ENCODE measurements at regions not wholly inside any gene's neighbourhood (a gene's known extent, or its start where the extent isn't known, plus 50 kb on each side); places are given as distances from the start of the nearest gene placed in this dataset.
A peak's percentile ranks its signal among the peaks of the same experiment; 100 is the strongest.

- no peak for DNase-seq
Observed at GRCh38 chr9:89655990-89656657, 51.3 kb downstream of the GADD45G start.

DNA sequence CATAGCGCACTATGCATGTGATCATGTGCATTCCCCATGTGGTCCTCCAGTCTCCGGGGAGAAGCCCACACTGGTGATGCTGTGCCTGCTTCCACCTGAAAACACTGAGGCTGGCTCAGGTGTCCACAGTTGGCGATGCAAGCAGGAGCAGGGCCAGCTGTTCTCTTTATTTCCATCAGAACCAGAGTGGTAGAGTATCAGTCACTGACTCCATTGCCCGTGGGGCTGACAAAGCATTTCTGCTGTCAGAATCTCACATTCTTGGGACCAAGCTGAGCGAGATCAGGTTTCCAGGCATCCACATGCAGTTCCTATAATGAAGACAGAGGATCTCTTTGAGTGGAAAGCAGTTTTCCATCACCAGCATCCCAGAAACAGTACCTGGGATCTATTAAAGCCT is 52.5 kb downstream of the GADD45G start:
- DNase-seq: no peak

DNA sequence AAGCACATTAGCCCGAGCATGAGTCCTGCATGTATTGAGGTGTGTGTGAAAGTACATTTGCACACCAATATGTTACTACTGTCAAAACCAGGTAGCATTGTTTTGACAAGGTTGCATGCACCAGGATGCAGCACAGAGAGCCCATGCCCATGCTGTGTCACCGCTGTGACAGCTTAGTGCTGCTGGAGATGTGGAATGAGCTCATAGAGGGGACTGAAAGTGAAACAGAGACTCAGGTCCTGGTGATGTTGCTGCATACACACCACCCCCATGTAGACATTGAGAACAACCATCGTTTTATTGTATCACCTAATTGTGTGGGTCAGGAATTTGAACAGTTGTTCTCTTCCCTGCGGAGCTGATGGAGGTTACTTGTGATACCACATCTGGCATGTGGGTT is 53.0 kb downstream of the GADD45G start:
- DNase-seq: no peak

DNA sequence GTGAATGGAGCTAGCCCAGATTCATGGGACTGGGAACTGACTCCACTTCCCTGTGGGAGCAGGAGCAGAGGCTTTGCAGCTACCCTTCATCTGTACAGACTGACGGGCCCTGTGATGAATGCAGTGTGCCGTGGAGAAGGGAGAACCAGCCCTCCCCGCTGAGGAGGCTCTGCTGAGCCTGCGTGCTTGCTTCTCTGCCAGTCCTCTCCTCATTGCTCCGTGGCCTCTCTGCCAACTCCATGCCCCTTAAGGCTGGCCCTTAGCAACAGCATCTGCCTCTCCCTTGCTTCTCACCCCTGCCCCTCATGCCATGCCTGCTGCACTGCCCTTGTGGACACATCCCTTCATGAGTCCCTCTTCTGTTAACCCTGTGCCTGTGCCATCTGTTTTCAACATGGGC is 53.6 kb downstream of the GADD45G start:
- DNase-seq: no peak

- DNase-seq: no peak
Observed at GRCh38 chr9:89658931-89659330, 54.1 kb downstream of the GADD45G start.

- DNase-seq: no peak
Observed at GRCh38 chr9:89659473-89659872, 54.7 kb downstream of the GADD45G start.

DNA sequence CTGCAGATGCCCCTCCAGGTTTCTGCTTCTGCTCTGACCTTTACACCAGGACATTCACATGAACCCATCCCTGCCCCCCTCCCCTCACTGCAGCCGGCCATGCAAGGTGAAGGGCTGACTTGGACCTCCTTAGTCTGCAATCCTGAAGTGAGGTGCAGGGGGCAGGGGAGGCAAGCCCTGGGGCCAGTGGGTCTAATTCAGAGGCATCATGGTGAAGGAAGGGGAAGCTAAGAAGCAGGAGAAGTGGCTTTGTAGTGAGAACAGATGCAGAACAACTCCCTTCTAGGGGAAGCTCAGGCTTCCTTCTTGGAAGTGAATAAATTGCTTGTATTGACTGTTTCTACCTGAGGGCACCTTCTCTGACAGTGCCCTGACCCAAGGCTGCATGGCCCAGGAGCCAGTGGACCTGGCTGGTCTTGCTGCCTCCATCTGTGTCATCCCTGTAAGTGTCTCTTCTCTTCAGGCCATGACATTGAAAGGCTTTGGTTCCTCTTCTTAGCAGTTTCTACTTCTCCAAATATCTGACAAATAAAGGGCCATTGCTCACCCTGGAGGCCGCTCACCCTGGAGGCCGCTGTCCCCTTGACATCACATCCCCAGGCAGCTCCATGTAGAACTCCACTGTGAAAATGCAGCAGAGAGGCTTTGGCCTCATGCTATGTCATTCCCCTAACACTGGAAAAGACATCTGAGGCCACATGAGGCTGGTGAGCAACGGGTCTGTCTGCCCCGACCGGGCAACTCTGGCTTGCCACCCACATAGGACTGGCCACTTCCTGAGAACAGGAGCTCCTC is 55.3 kb downstream of the GADD45G start:
- no peak for DNase-seq

- no peak for DNase-seq
Observed at GRCh38 chr9:89661391-89661949, 56.7 kb downstream of the GADD45G start.

GRCh38 chr9:89661956-89662717 is 57.3 kb downstream of the GADD45G start:
- peak; percentile 85 to 86 for DNase-seq

DNA sequence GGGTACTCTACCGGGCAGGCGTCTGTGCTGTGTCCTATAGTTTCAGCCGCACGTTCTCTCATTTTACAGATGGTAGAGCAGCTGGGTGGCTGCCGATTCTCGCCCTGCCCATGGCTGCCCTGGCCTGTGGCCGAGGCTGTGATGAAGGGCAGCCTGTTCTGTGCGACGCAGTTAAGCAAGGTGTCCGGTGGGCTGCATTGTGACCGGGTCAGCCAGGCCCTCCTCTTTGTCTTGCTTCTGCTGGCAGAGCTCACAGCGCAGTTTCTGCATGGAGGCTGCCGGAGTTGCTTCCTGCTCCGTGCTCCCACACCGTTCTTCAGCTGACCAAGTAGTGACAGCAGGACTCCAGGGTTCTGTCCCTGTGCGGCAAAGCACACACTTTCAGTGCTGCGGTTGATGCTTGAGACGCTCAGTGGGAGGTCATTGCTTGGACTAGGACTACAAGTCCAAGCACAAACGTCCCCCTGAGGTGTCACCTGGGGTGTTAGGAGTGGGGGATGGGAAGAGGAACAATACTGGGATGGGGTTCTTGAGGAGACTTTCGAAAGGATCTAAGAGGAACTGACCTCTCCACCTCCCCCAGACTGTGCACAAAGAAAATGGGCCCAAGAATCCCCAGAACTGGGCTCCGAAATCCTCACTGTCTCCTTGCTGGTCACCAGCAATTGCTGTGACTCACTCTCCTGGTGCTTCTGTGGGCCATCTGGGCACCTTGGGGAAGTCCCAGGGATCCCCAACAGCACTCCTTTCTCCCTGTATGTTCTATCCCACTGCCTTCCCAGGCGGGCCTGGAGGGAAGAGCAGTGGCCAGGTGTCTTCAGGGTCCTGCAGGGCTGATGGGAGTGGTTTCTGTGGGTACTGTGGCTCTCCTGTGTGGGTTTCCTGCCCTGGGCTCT is 58.2 kb downstream of the GADD45G start:
- no peak for DNase-seq

- DNase-seq: no peak
Observed at GRCh38 chr9:89663614-89663970, 58.8 kb downstream of the GADD45G start.

- no peak for DNase-seq
Observed at GRCh38 chr9:89664010-89664409, 59.2 kb downstream of the GADD45G start.

DNA sequence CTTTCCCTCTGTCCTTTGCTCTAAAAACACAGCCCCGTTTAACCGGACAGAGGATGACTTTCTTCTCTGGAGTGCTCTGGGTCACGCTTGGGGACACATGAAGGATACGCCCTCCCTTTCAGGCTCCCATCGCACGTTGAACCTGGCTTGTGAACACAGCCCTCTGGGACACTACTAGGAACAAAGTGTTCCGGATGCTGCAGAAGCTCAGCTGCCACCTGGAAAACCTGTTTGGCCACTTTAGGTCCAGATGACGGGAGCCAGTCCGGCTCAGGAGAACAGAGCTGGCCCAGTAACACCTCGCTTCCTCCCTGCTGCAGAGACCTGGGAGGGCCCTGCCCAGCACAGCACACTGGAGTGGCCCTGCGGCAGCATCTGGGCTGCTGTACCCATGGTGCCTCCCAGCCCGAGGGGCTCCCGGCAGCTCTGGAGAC is 60.1 kb downstream of the GADD45G start:
- DNase-seq: peak; percentile 90 to 93

GRCh38 chr9:89666364-89666763 is 61.6 kb downstream of the GADD45G start:
- no peak for DNase-seq

DNA sequence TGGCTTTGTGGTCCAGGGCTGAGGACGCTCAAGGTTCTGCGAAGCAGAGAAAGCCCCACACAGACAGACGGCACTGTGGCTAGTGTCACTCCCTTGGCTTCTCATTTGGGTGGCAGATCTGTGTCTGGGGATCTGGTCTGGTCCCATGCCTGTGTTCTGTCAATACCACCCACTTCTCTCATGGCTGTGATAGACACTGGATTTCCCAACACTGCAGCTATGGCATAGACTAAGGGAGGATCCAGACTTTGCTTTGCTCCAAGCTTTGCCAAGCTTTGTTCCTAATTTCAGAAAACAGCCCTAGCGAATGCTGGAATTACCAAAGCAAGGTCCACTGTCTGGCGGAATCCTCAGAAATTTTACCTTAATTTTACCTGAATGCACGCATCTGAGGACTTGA is 62.1 kb downstream of the GADD45G start:
- DNase-seq: no peak

GRCh38 chr9:89667726-89668125 is 62.9 kb downstream of the GADD45G start:
- DNase-seq: peak in 1 of 2 experiments; percentile 39

DNA sequence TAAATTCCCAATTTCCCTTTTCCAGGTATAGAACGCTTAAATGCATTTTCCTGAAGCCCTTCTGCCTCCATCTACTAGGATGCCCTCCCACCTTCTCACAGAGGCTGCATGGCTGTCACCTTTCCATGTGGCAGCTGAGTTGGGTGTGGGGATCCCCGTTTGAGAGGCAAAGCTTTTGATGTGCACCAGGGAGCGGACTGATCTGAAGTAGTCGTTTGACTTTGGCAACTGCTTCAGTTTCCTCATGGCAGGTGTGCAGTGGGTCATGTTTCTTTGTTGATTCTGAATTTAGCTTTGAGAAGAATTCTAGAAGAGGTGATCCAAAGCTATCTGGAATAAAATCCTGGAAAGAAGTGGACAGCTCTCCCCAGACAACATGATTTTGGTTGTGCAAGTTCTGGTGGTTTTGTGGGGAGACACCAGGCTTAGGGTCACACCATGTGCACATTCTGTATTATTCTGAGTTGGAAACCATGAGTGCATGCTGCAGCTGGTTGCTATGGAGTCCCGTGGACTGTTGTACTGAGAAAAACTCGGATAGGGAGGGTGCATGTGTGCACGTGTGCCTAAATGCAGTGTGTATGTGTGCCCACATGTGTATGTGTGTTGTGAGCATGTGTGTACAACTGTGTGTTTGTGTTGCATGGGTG is 63.5 kb downstream of the GADD45G start:
- no peak for DNase-seq

- no peak for DNase-seq
Observed at GRCh38 chr9:89668866-89669246, 64.0 kb downstream of the GADD45G start.

DNA sequence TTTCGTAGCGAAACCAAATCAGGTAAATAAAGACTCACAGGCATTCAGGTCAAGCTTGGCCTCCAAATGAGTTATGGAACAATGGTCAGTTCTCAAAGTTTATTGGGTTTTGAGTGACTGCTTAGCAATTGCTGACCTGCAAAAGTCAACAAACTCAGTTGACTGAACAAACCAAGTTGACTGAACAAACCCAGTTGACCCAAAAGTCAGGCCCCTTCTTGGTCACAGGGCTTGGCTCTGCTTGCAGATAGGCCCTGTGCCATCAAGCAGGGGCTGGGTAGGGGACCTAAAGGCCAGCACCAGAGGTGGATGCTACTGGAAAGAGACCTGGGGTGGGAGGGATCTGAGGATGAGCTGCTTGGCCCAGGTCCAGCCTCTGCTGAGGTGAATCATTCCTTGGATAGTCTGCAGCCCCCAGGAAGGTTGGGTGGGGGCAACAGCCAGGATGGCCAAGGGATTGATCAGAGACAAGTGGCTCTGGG is 64.6 kb downstream of the GADD45G start:
- DNase-seq: no peak

DNA sequence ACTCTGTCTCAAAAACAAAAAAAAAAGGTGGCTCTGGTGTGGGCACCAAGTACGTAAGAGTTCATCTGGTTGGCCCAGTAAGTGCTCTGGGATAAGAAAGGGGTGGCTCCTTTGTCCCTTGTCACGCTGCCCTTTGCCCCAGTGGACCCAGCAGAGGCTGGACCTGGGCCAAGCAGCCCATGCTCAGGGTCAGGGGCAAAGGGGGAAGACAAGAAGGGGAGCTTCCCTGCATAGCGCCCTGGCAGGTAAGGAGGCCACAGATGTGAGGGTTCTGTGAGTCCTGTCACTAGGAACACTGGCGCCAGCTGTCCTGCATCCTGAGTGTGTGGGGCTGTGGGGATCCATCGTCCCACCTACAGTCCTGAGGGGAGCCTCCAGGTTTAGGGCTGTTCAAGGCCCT is 65.3 kb downstream of the GADD45G start:
- no peak for DNase-seq

DNA sequence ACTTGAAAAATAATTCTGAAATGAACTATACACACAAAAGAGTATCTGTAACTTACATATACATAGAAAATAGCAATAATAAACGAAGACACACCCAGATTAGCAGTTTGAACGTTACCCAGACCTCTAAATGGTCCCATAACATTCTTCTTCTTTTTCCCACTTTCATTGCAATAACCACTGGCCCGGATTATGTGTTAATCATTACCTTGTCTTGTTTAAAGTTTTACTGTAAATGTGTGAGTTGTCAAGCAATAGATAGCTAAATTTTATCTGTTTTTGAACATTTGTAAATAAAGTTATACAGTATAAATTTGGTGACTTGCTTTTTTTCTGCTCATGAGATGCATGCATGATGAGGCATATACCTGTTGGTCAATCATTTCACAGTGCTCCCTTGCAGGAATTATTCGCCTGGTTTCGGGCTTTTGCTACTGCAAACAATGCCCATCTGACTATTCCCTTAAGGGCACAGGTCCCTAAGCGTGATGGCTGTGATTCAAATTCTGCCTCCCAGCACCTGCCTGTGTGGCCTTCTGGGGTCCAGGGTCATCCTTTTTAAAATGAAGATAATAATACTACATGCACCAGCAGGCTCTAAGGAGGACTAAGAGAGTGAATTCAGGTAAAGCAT is 66.1 kb downstream of the GADD45G start:
- no peak for DNase-seq
